Panc1 (cell line): ENCODE measurements at regions not wholly inside any gene's neighbourhood (a gene's known extent, or its start where the extent isn't known, plus 50 kb on each side); places are given as distances from the start of the nearest gene placed in this dataset.

ENCODE experiments used
- POLR2AphosphoS5 ChIP-seq: IDR thresholded peaks from 2 replicates; pipeline ENCODE4 v1.6.1; 2012; ENCODE audit warnings: mild to moderate bottlenecking, low read depth, low read length, moderate library complexity
- TF ChIP-seq, protein P1 (sequence below): fragments of 450-650 bp; IDR thresholded peaks from 2 replicates; pipeline ENCODE4 v1.5.1; 2017; ENCODE audit warnings: mild to moderate bottlenecking

DNA sequence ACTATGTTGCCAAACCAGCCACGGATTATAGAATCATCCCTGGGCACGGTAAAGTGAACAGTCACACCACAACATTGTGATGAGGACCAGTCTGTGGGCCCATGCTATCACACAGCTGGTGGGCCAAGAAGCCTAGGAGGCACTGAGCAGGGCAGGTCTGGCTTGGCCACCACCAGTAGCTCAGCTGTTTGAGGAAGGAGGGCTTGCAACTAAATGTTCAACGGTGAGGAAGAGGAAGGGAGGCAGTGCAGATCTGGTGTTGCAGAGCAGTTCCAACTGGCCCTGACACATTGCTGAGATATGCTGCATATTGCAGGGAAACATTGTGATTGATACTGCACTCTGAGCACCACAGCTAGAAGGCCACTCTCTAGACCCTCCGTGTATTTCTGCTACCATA lies 77.9 kb upstream of the ATG10 start:
- TF ChIP-seq, protein P1, sequence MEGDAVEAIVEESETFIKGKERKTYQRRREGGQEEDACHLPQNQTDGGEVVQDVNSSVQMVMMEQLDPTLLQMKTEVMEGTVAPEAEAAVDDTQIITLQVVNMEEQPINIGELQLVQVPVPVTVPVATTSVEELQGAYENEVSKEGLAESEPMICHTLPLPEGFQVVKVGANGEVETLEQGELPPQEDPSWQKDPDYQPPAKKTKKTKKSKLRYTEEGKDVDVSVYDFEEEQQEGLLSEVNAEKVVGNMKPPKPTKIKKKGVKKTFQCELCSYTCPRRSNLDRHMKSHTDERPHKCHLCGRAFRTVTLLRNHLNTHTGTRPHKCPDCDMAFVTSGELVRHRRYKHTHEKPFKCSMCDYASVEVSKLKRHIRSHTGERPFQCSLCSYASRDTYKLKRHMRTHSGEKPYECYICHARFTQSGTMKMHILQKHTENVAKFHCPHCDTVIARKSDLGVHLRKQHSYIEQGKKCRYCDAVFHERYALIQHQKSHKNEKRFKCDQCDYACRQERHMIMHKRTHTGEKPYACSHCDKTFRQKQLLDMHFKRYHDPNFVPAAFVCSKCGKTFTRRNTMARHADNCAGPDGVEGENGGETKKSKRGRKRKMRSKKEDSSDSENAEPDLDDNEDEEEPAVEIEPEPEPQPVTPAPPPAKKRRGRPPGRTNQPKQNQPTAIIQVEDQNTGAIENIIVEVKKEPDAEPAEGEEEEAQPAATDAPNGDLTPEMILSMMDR: no peak
- TF ChIP-seq POLR2AphosphoS5: no peak
